Neural cell (in vitro differentiated cells): ENCODE measurements at regions not wholly inside any gene's neighbourhood (a gene's known extent, or its start where the extent isn't known, plus 50 kb on each side); places are given as distances from the start of the nearest gene placed in this dataset.
"Not testable (repeated sequence)": the region's sequence is repeated elsewhere in the genome, so short reads cannot be mapped to it uniquely, and the experiment has no call there.

Experiments
- H2AFZ ChIP-seq: fragments of 200-600, 300-800 bp; sonication (generic), shearing (Covaris generic); 2 replicates; pipeline ENCODE4 v1.6.0; 2014; ENCODE audit warnings: low read depth, mild to moderate bottlenecking, antibody characterized with exemption, low read length, moderate library complexity
- H3F3A ChIP-seq: fragments of 200-600 bp; shearing (Covaris generic); 2 replicates; pipeline ENCODE4 v1.6.1; 2016; ENCODE audit warnings: mild to moderate bottlenecking, moderate library complexity, mixed read lengths, antibody characterized with exemption, low read length; ENCODE audit not compliant: insufficient read depth, poor library complexity, severe bottlenecking
- H3K27ac ChIP-seq: fragments of 200-600, 300-800 bp; sonication (generic), shearing (Covaris generic); 2 replicates; pipeline ENCODE4 v1.5.1; 2014; ENCODE audit warnings: mild to moderate bottlenecking, low read length, moderate library complexity
- H3K27me3 ChIP-seq: fragments of 300-800, 200-600 bp; sonication (generic), shearing (Covaris generic); 2 replicates; pipeline ENCODE4 v1.6.0; 2014; ENCODE audit warnings: mild to moderate bottlenecking, low read depth, low read length, moderate library complexity; ENCODE audit not compliant: insufficient read depth
- H3K36me3 ChIP-seq: fragments of 300-800, 200-600 bp; sonication (generic), shearing (Covaris generic); 2 replicates; pipeline ENCODE4 v1.5.1; 2014; ENCODE audit warnings: mild to moderate bottlenecking, antibody characterized with exemption, low read length, moderate library complexity; ENCODE audit not compliant: insufficient read depth
- H3K4me2 ChIP-seq: fragments of 300-800, 200-600 bp; sonication (generic), shearing (Covaris generic); 2 replicates; pipeline ENCODE4 v1.6.0; 2014; ENCODE audit warnings: mild to moderate bottlenecking, low read length
- H3K4me3 ChIP-seq: fragments of 300-800, 200-600 bp; sonication (generic), shearing (Covaris generic); 2 replicates; pipeline ENCODE4 v1.5.1; 2014; ENCODE audit warnings: mild to moderate bottlenecking, low read length, moderate library complexity
- H3K79me2 ChIP-seq: fragments of 200-600 bp; shearing (Covaris generic); replicated peaks from 2 replicates; pipeline ENCODE4 v1.6.0; 2014; ENCODE audit warnings: mild to moderate bottlenecking, low read length, moderate library complexity; ENCODE audit not compliant: insufficient read depth
- H3K9ac ChIP-seq: fragments of 300-800, 200-600 bp; sonication (generic), shearing (Covaris generic); 2 replicates; pipeline ENCODE4 v1.6.1; 2016; ENCODE audit warnings: mild to moderate bottlenecking, low read length, mixed read lengths
- H3K9me2 ChIP-seq: fragments of 200-600 bp; shearing (Covaris generic); 2 replicates; pipeline ENCODE4 v1.6.1; 2016; ENCODE audit warnings: mild to moderate bottlenecking, low read length, mixed read lengths; ENCODE audit not compliant: insufficient read depth
- H3K9me3 ChIP-seq: fragments of 200-600, 300-800 bp; sonication (generic), shearing (Covaris generic); 2 replicates; pipeline ENCODE4 v1.6.1; 2016; ENCODE audit warnings: mild to moderate bottlenecking, mixed run types, low read length, moderate library complexity, mixed read lengths
- H4K20me1 ChIP-seq: fragments of 200-600 bp; shearing (Covaris generic); 2 replicates; pipeline ENCODE4 v1.6.1; 2016; ENCODE audit warnings: mild to moderate bottlenecking, mixed run types; ENCODE audit not compliant: insufficient read depth
- CTCF ChIP-seq: fragments of 450-650 bp; IDR thresholded peaks from 2 replicates; pipeline ENCODE4 v1.5.1; 2014; ENCODE audit warnings: antibody characterized with exemption, mild to moderate bottlenecking, moderate library complexity; ENCODE audit not compliant: poor library complexity, severe bottlenecking
- EP300 ChIP-seq: fragments of 450-650 bp; conservative IDR thresholded peaks from 2 replicates; pipeline ENCODE4 v1.6.1; 2014; ENCODE audit warnings: antibody characterized with exemption, mild to moderate bottlenecking, moderate library complexity; ENCODE audit not compliant: poor library complexity, severe bottlenecking
- EZH2 ChIP-seq: fragments of 200-600, 300-800 bp; shearing (Covaris generic), sonication (generic); IDR thresholded peaks from 2 replicates; pipeline ENCODE4 v1.6.1; 2014; ENCODE audit warnings: antibody characterized with exemption, low read length, borderline replicate concordance, mild to moderate bottlenecking; ENCODE audit not compliant: insufficient read depth, poor library complexity, severe bottlenecking
- MXI1 ChIP-seq: fragments of 450-650 bp; conservative IDR thresholded peaks from 2 replicates; pipeline ENCODE4 v1.6.1; 2014; ENCODE audit warnings: antibody characterized with exemption, mild to moderate bottlenecking; ENCODE audit not compliant: poor library complexity, severe bottlenecking
- POLR2AphosphoS5 ChIP-seq: IDR thresholded peaks from 2 replicates; pipeline ENCODE4 v1.6.1; 2012
- RAD21 ChIP-seq: fragments of 450-650 bp; conservative IDR thresholded peaks from 2 replicates; pipeline ENCODE4 v1.6.1; 2014; ENCODE audit warnings: antibody characterized with exemption, mild to moderate bottlenecking, moderate library complexity
- REST ChIP-seq: IDR thresholded peaks from 2 replicates; pipeline ENCODE4 v1.6.1; 2012; ENCODE audit warnings: borderline replicate concordance
- SMC3 ChIP-seq: fragments of 450-650 bp; conservative IDR thresholded peaks from 2 replicates; pipeline ENCODE4 v1.6.1; 2014; ENCODE audit warnings: antibody characterized with exemption, mild to moderate bottlenecking, moderate library complexity; ENCODE audit not compliant: poor library complexity
- TAF1 ChIP-seq: IDR thresholded peaks from 2 replicates; pipeline ENCODE4 v1.6.1; 2012; ENCODE audit warnings: low read depth

GRCh38 chr10:126759531-126759930, 89.0 kb upstream of the C10orf90 start:
- Histone ChIP-seq H3K36me3 (no peaks in the 10 kb centered on the region), H3K9me2 (no peaks in the 10 kb centered on the region), H2AFZ (no peak overlapping the region), H3K9me3 (no peaks in the 10 kb centered on the region), H3K27me3 (no peaks in the 10 kb centered on the region), H3K4me3 (no peak overlapping the region), H3K9ac (no peak overlapping the region), H3K4me2 (no peak overlapping the region), H3F3A (no peaks in the 10 kb centered on the region), H3K79me2 (no peaks in the 10 kb centered on the region), H3K27ac (no peak overlapping the region), H4K20me1 (no peaks in the 10 kb centered on the region)
- TF ChIP-seq EZH2 (no peak), TAF1 (no peak), RAD21 (no peak), EP300 (no peak), CTCF (no peak), REST (no peak), MXI1 (no peak), POLR2AphosphoS5 (no peak)

- H3K9ac ChIP-seq, H3K36me3 ChIP-seq, H3K9me2 ChIP-seq, H3K4me3 ChIP-seq, H3K9me3 ChIP-seq, H4K20me1 ChIP-seq, H3K4me2 ChIP-seq, H3K27me3 ChIP-seq, H3K79me2 ChIP-seq, H3K27ac ChIP-seq, H2AFZ ChIP-seq, H3F3A ChIP-seq: not testable (repeated sequence)
Observed at GRCh38 chr10:126766646-126767045, 96.2 kb upstream of the C10orf90 start.

GRCh38 chr10:126770809-126771208, 100.3 kb upstream of the C10orf90 start:
- Histone ChIP-seq H3K9me2 (no peaks in the 10 kb centered on the region), H3K27me3 (no peaks in the 10 kb centered on the region), H3F3A (no peaks in the 10 kb centered on the region), H4K20me1 (no peaks in the 10 kb centered on the region), H3K36me3 (no peaks in the 10 kb centered on the region), H2AFZ (no peak overlapping the region), H3K4me3 (no peak overlapping the region), H3K79me2 (no peaks in the 10 kb centered on the region), H3K4me2 (no peak overlapping the region), H3K27ac (no peak overlapping the region), H3K9me3 (no peaks in the 10 kb centered on the region), H3K9ac (no peak overlapping the region)
- TF ChIP-seq TAF1 (no peak), MXI1 (no peak), CTCF (no peak), EP300 (no peak), POLR2AphosphoS5 (no peak), EZH2 (no peak), RAD21 (no peak), SMC3 (no peak), REST (no peak)
